ENCODE measurements at regions not wholly inside any gene's neighbourhood (a gene's known extent, or its start where the extent isn't known, plus 50 kb on each side); places are given as distances from the start of the nearest gene placed in this dataset.

DNA sequence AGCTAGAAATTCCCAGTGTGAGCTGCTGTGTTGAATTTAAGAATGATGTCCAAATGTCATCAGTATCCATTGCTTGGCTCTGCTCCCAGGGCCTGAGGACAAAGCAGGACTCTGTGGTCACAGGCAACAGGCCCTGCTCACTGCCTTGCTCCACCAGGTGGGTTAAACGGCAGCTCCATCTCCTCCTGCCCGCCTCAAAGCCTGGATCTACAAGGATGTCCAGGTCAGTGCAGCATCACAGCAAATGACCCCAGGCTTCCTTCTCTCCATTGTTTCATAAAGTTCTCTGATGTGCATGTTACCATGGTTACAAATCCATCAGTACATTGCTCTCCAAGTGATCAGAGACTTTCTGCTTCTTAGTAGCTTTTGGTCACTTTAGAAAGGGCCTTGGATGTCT is 322.0 kb upstream of the ZNF32 start:
- CTCF ChIA-PET, result no interaction called here
- intact Hi-C loops (cut with DNase I, micrococcal nuclease), result no loop called here
- no peak overlapping the region for H3K4me3 Mint-ChIP-seq

DNA sequence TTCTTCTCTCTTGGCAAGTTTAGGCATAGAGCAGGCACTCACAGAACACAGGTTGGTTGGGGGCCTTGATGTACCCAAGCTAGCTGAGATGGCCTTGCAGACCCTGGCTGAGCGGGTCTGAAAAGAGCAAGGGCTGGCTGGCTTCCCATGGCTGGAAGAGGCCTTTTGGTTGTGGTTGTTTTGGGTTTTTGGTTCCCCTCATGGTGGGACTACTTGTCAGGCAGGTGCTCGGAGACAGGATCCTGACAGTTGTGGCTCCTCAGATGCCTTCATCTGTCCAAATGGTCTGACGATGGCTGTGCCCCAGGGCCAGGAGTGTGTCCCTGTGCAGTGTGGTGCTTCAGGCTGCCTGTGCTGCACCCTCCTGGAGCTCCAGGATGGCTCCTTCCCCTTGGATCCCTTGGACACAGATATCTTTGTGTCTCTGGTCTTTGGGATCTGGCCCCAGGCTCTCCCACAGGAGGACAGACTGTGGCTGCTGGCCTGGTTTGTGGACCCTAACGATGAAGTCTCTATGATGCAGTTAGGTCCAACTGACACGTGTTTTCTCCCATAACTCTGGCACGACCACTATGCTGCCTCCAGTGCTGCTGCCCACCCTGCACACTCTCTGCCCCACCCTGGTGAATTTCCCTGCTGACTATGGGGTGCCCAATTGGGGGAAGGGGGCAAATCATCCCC is 321.5 kb upstream of the ZNF32 start:
- no peaks in the 10 kb centered on the region for H3K27me3 ChIP-seq (ENCODE audit: control insufficient read depth in 1 of 2, insufficient read depth in 2 of 2, low read length in 2 of 2)
- TF ChIP-seq, protein P1, sequence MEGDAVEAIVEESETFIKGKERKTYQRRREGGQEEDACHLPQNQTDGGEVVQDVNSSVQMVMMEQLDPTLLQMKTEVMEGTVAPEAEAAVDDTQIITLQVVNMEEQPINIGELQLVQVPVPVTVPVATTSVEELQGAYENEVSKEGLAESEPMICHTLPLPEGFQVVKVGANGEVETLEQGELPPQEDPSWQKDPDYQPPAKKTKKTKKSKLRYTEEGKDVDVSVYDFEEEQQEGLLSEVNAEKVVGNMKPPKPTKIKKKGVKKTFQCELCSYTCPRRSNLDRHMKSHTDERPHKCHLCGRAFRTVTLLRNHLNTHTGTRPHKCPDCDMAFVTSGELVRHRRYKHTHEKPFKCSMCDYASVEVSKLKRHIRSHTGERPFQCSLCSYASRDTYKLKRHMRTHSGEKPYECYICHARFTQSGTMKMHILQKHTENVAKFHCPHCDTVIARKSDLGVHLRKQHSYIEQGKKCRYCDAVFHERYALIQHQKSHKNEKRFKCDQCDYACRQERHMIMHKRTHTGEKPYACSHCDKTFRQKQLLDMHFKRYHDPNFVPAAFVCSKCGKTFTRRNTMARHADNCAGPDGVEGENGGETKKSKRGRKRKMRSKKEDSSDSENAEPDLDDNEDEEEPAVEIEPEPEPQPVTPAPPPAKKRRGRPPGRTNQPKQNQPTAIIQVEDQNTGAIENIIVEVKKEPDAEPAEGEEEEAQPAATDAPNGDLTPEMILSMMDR (IDR thresholded peaks at IDR 0.05), result no peak
- H3K4me1 Mint-ChIP-seq (ENCODE audit: low read depth), result no peaks in the 10 kb centered on the region
- H3K36me3 ChIP-seq (ENCODE audit: insufficient read depth, low read length), result no peaks in the 10 kb centered on the region
- no peaks in the 10 kb centered on the region for H3K4me1 ChIP-seq (ENCODE audit: insufficient read depth, low read length)
- H3K36me3 Mint-ChIP-seq (ENCODE audit: low read depth), result no peaks in the 10 kb centered on the region
- ATAC-seq (ENCODE audit: poor library complexity), result no peak
- no peak overlapping the region for H3K27ac ChIP-seq (ENCODE audit: low read depth in 1 of 2, low read length in 2 of 2)
- no peak overlapping the region for H3K4me3 Mint-ChIP-seq
- ChIA-PET POLR2A (no interaction called here), CTCF (no interaction called here)
- no peaks in the 10 kb centered on the region for H3K9me3 Mint-ChIP-seq
- H3K4me3 ChIP-seq (ENCODE audit: low read length), result no peak overlapping the region
- no peak overlapping the region for H3K27ac Mint-ChIP-seq
- DNase-seq, result no peak
- intact Hi-C loops (cut with DNase I, micrococcal nuclease), result no loop called here
- H3K9me3 ChIP-seq (ENCODE audit: control insufficient read depth in 1 of 2, insufficient read depth in 1 of 2, low read length in 2 of 2), result no peaks in the 10 kb centered on the region
- no peaks in the 10 kb centered on the region for H3K27me3 Mint-ChIP-seq

More for the DNA sequence above, 322.0 kb upstream of the ZNF32 start:
- TF ChIP-seq, protein P1 (IDR thresholded peaks at IDR 0.05), result no peak
- no peak overlapping the region for H3K4me3 ChIP-seq (ENCODE audit: low read length)
- Mint-ChIP-seq H3K36me3 (ENCODE audit: low read depth) (no peaks in the 10 kb centered on the region), H3K9me3 (no peaks in the 10 kb centered on the region), H3K27me3 (no peaks in the 10 kb centered on the region), H3K4me1 (ENCODE audit: low read depth) (no peaks in the 10 kb centered on the region), H3K27ac (no peak overlapping the region)
- no peaks in the 10 kb centered on the region for H3K4me1 ChIP-seq (ENCODE audit: insufficient read depth, low read length)
- H3K36me3 ChIP-seq (ENCODE audit: insufficient read depth, low read length), result no peaks in the 10 kb centered on the region
- DNase-seq (no peak), ATAC-seq (ENCODE audit: poor library complexity) (no peak)
- POLR2A ChIA-PET, result no interaction called here
- H3K9me3 ChIP-seq (ENCODE audit: control insufficient read depth in 1 of 2, insufficient read depth in 1 of 2, low read length in 2 of 2), result no peaks in the 10 kb centered on the region
- H3K27me3 ChIP-seq (ENCODE audit: control insufficient read depth in 1 of 2, insufficient read depth in 2 of 2, low read length in 2 of 2), result no peaks in the 10 kb centered on the region
- H3K27ac ChIP-seq (ENCODE audit: low read depth in 1 of 2, low read length in 2 of 2), result no peak overlapping the region

DNA sequence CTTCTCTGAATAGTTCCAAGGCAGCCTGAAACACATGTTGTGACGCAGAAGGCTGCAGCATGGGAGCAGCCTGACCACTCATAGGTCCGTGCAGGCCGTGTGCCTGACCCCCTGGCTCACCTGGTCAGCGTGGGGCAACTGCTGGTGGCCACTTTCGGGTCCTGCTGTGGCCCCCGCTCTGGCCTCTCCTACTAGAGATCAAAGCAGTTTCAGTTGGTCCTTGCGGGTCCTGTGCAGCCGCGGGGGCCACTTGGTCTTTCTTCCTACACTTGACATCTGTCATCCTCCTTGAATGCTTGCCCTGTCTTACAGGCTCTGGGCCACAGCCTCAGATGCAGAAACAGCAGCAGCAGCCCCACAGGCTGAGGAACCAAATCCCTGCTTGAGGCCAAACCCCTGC is 320.8 kb upstream of the ZNF32 start:
- TF ChIP-seq, protein P1 (IDR thresholded peaks at IDR 0.05), result no peak
- H3K36me3 Mint-ChIP-seq (ENCODE audit: low read depth), result no peaks in the 10 kb centered on the region
- no peak overlapping the region for H3K4me3 ChIP-seq (ENCODE audit: low read length)
- no peaks in the 10 kb centered on the region for H3K36me3 ChIP-seq (ENCODE audit: insufficient read depth, low read length)
- no peaks in the 10 kb centered on the region for H3K4me1 Mint-ChIP-seq (ENCODE audit: low read depth)
- no peak overlapping the region for H3K27ac Mint-ChIP-seq
- no peak overlapping the region for H3K27ac ChIP-seq (ENCODE audit: low read depth in 1 of 2, low read length in 2 of 2)
- ChIA-PET POLR2A (no interaction called here), CTCF (no interaction called here)
- H3K4me1 ChIP-seq (ENCODE audit: insufficient read depth, low read length), result no peaks in the 10 kb centered on the region
- no peaks in the 10 kb centered on the region for H3K27me3 ChIP-seq (ENCODE audit: control insufficient read depth in 1 of 2, insufficient read depth in 2 of 2, low read length in 2 of 2)
- no peaks in the 10 kb centered on the region for H3K9me3 ChIP-seq (ENCODE audit: control insufficient read depth in 1 of 2, insufficient read depth in 1 of 2, low read length in 2 of 2)
- no peak overlapping the region for H3K4me3 Mint-ChIP-seq
- intact Hi-C loops (cut with DNase I, micrococcal nuclease), result no loop called here
- H3K9me3 Mint-ChIP-seq, result no peaks in the 10 kb centered on the region
- no peak for ATAC-seq (ENCODE audit: poor library complexity)
- no peak for DNase-seq
- peaks cover 3% of the 10 kb centered on the region for H3K27me3 Mint-ChIP-seq

Data from CD4-positive, alpha-beta T cell (primary cell).